Stimulated activated CD8-positive, alpha-beta memory T cell treated with anti-CD3 and anti-CD28 coated beads, Interleukin-15, amount 100 ng/mL, for 1 hour (primary cell): ENCODE measurements at regions not wholly inside any gene's neighbourhood (a gene's known extent, or its start where the extent isn't known, plus 50 kb on each side); places are given as distances from the start of the nearest gene placed in this dataset.
"Not testable (repeated sequence)": the region's sequence is repeated elsewhere in the genome, so short reads cannot be mapped to it uniquely, and the experiment has no call there.

ENCODE experiments used
- DNase-seq: peaks from one replicate; pipeline ENCODE4 v3.0.0-alpha.2; 2020; ENCODE audit warnings: low read depth

GRCh38 chr6:4259391-4259790, 124.0 kb upstream of the ECI2 start:
- DNase-seq, result no peak

GRCh38 chr6:4258733-4259132, 123.4 kb upstream of the ECI2 start:
- no peak for DNase-seq

GRCh38 chr6:4256969-4257368, 121.6 kb upstream of the ECI2 start:
- no peak for DNase-seq

GRCh38 chr6:4253604-4254231, 118.3 kb upstream of the ECI2 start:
- no peak for DNase-seq

- DNase-seq, result not testable (repeated sequence)
These were observed 117.1 kb upstream of the ECI2 start for GRCh38 chr6:4252445-4252844.

- no peak for DNase-seq
These were observed 115.3 kb upstream of the ECI2 start for GRCh38 chr6:4250645-4251044.

- not testable (repeated sequence) for DNase-seq
These were observed 108.5 kb upstream of the ECI2 start for GRCh38 chr6:4243832-4244231.

- no peak for DNase-seq
These were observed 107.9 kb upstream of the ECI2 start for GRCh38 chr6:4243237-4243636.

- DNase-seq, result no peak
These were observed 107.2 kb upstream of the ECI2 start for GRCh38 chr6:4242601-4243000.

- no peak for DNase-seq
These were observed 104.8 kb upstream of the ECI2 start for GRCh38 chr6:4240148-4240547.

- DNase-seq, result no peak
These were observed 89.9 kb upstream of the ECI2 start for GRCh38 chr6:4225161-4225872.

GRCh38 chr6:4224067-4224978, 88.9 kb upstream of the ECI2 start:
- no peak for DNase-seq

GRCh38 chr6:4220558-4220957, 85.2 kb upstream of the ECI2 start:
- no peak for DNase-seq

- DNase-seq, result not testable (repeated sequence)
These were observed 83.4 kb upstream of the ECI2 start for GRCh38 chr6:4218619-4219317.

GRCh38 chr6:4212588-4212987, 77.2 kb upstream of the ECI2 start:
- DNase-seq, result no peak

- DNase-seq, result peak; percentile 35
These were observed 75.4 kb upstream of the ECI2 start for GRCh38 chr6:4210629-4211419.

GRCh38 chr6:4209196-4209595, 73.8 kb upstream of the ECI2 start:
- no peak for DNase-seq

GRCh38 chr6:4208158-4208557, 72.8 kb upstream of the ECI2 start:
- no peak for DNase-seq

GRCh38 chr6:4203642-4204417, 68.5 kb upstream of the ECI2 start:
- DNase-seq, result not testable (repeated sequence)

GRCh38 chr6:4192627-4193026, 57.3 kb upstream of the ECI2 start:
- DNase-seq, result no peak

- no peak for DNase-seq
These were observed 56.8 kb upstream of the ECI2 start for GRCh38 chr6:4192173-4192572.
